Chondrocyte (in vitro differentiated cells): ENCODE measurements at regions not wholly inside any gene's neighbourhood (a gene's known extent, or its start where the extent isn't known, plus 50 kb on each side); places are given as distances from the start of the nearest gene placed in this dataset.
A peak's percentile ranks its signal among the peaks of the same experiment; 100 is the strongest.

ENCODE experiments used
- DNase-seq: peaks from one replicate; pipeline ENCODE4 v3.0.0; 2021; ENCODE audit warnings: mixed read lengths, low spot score
- H3K27ac Mint-ChIP-seq: one replicate; pipeline ENCODE4 v1.8.0; 2021; ENCODE audit warnings: mild to moderate bottlenecking, moderate library complexity, mixed read lengths; ENCODE audit not compliant: unreplicated experiment
- H3K27me3 Mint-ChIP-seq: 2 replicates; pipeline ENCODE4 v1.8.0; 2021; ENCODE audit warnings: low read depth, mixed read lengths
- H3K36me3 Mint-ChIP-seq: 2 replicates; pipeline ENCODE4 v1.8.0; 2021; ENCODE audit warnings: low read depth, mixed read lengths
- H3K4me1 Mint-ChIP-seq: 2 replicates; pipeline ENCODE4 v1.8.0; 2021; ENCODE audit warnings: low read depth, mild to moderate bottlenecking, mixed read lengths
- H3K4me3 Mint-ChIP-seq: one replicate; pipeline ENCODE4 v1.8.0; 2021; ENCODE audit warnings: mild to moderate bottlenecking, moderate library complexity, mixed read lengths; ENCODE audit not compliant: unreplicated experiment
- H3K9me3 Mint-ChIP-seq: 2 replicates; pipeline ENCODE4 v1.8.0; 2021; ENCODE audit warnings: low read depth, mixed read lengths
- TF ChIP-seq, protein P1 (sequence below): fragments of 200-600 bp; sonication (generic); IDR thresholded peaks from 2 replicates; pipeline ENCODE4 v1.5.0; 2021; ENCODE audit warnings: antibody characterized with exemption, mild to moderate bottlenecking, moderate library complexity

DNA sequence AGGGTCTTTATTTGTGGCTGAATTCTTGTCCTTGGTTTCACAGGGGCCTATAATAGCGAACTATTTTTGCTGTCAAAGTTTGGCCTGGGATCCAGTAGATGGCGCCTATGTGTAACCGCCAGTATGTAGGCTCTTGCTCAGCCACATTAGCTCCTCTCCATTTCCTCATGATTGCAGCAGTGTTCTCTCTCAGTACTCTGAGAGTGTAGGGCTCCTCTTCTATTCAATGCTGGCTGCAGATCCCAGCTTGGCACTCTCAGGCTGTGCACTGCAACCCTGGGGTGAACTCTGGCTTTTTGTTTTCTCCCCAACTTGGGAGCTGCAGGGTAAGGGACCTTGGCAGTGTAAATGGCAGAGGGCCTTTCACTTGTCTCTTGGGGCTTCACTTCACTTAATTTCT lies 344.6 kb upstream of the CHAC2 start:
- Mint-ChIP-seq H3K4me1 (no peaks in the 10 kb centered on the region), H3K27ac (no peak overlapping the region), H3K36me3 (peaks cover 9% of the 10 kb centered on the region), H3K4me3 (no peak overlapping the region), H3K27me3 (peaks cover 24% of the 10 kb centered on the region), H3K9me3 (peaks cover 32% of the 10 kb centered on the region)
- no peak for DNase-seq
- TF ChIP-seq, protein P1, sequence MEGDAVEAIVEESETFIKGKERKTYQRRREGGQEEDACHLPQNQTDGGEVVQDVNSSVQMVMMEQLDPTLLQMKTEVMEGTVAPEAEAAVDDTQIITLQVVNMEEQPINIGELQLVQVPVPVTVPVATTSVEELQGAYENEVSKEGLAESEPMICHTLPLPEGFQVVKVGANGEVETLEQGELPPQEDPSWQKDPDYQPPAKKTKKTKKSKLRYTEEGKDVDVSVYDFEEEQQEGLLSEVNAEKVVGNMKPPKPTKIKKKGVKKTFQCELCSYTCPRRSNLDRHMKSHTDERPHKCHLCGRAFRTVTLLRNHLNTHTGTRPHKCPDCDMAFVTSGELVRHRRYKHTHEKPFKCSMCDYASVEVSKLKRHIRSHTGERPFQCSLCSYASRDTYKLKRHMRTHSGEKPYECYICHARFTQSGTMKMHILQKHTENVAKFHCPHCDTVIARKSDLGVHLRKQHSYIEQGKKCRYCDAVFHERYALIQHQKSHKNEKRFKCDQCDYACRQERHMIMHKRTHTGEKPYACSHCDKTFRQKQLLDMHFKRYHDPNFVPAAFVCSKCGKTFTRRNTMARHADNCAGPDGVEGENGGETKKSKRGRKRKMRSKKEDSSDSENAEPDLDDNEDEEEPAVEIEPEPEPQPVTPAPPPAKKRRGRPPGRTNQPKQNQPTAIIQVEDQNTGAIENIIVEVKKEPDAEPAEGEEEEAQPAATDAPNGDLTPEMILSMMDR: peak; percentile 77

DNA sequence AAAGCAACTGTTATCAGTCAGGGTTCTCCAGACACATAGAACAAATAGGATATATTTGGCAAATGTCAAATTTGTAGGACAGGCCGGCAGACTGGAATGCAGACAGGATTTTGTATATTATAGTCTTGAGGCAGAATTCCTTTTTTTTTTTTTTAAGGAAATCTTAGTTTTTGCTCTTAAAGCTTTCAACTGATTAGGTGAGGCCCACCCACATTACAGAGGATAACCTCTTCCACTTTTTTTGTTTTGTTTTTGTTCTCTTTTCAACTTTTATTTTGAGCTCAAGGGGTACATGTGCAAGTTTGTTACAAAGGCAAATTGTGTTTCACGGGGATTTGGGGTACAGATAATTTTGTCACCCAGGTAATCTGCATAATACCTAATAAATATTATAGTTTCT lies 350.2 kb upstream of the CHAC2 start:
- Mint-ChIP-seq H3K9me3 (peaks cover 30% of the 10 kb centered on the region), H3K27ac (no peak overlapping the region), H3K4me1 (no peaks in the 10 kb centered on the region), H3K4me3 (no peak overlapping the region), H3K27me3 (peaks cover 21% of the 10 kb centered on the region), H3K36me3 (peaks cover 9% of the 10 kb centered on the region)
- DNase-seq: no peak
- TF ChIP-seq, protein P1: no peak

DNA sequence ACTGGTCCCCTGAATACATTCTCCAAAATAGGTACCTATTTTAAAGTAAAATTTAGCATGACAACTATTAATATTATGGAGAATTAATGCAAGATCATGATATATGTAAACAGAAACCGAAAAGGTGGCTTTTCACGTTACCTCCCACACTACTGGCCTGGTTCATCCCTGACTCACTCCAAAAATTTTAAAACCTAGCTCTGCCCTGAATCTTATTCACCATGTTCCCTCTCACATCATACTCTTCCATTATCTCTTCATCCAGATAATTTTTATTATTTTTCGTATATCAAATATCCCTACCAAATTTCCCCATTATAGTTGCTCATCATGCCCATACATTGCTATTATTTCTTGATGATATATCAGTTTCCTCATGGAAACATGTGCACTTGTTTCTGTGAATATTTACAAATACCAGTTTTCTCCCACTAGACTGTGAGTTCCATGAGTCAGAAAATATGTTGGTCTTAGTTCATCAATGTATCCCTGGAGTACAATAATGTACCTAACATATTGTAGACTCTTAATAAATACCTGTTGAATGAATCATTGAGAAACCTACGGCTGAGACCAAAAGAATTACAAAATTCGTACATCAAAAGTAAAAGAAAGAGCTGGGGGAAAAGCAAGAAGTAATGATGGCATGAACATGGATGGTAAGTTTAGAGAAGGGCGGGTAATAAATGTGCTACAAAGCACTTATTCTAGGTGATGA lies 360.1 kb upstream of the CHAC2 start:
- no peak overlapping the region for H3K27ac Mint-ChIP-seq
- TF ChIP-seq, protein P1: no peak
- H3K9me3 Mint-ChIP-seq: peaks cover 3% of the 10 kb centered on the region
- peaks cover 2% of the 10 kb centered on the region for H3K36me3 Mint-ChIP-seq
- H3K4me3 Mint-ChIP-seq: no peak overlapping the region
- H3K27me3 Mint-ChIP-seq: peaks cover 3% of the 10 kb centered on the region
- H3K4me1 Mint-ChIP-seq: no peaks in the 10 kb centered on the region
- DNase-seq: no peak

DNA sequence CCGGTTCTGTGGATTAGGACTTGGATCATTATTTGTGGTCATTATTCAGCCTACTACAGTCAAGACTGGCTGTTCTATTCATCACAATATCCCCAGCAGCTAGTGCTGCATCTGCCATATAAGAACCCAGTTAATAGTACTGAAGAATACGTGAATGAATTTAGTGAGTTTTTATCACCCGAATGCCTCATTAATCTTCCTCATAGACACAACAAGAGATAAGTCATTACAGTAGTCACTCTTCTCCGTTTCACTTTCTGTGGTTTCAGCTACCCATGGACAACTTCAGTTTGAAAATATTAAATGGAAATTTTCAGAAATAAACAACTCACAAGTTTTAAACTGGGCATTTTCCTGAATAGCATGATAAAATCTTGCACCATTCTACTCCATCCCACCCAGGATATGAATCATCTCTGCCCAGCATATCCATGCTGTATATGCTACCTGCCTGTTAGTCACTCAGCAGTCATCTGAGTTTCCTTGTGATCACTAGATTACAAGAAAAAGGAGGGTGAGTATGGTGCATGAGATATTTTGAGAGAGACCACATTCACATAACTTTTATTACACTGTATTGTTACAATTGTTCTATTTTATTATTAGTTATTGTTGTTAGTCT lies 363.7 kb upstream of the CHAC2 start:
- no peak overlapping the region for H3K4me3 Mint-ChIP-seq
- H3K36me3 Mint-ChIP-seq: no peaks in the 10 kb centered on the region
- no peak overlapping the region for H3K27ac Mint-ChIP-seq
- H3K4me1 Mint-ChIP-seq: no peaks in the 10 kb centered on the region
- DNase-seq: no peak
- TF ChIP-seq, protein P1: no peak
- H3K9me3 Mint-ChIP-seq: no peaks in the 10 kb centered on the region
- peaks cover 7% of the 10 kb centered on the region for H3K27me3 Mint-ChIP-seq

DNA sequence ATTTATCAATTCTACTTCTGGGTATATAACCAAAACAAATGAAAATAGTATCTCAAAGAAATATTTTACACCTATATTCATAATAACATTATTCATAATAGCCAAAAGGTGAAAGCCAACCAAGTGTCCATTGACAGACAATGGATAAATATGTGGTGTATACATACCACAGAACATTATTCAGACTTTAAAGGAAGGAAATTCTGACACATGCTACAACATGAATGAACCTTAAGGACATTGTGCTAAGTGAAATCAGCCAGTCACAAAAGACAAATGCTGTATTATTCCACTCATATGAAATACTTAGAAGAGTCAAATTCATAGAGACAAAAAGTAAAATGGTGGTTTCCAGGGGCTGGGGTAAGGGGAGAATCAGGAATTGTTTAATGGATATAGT lies 370.5 kb upstream of the CHAC2 start:
- TF ChIP-seq, protein P1: no peak
- H3K9me3 Mint-ChIP-seq: peaks cover 2% of the 10 kb centered on the region
- H3K4me1 Mint-ChIP-seq: no peaks in the 10 kb centered on the region
- H3K4me3 Mint-ChIP-seq: no peak overlapping the region
- H3K27ac Mint-ChIP-seq: no peak overlapping the region
- no peak for DNase-seq
- H3K36me3 Mint-ChIP-seq: no peaks in the 10 kb centered on the region
- peaks cover 17% of the 10 kb centered on the region for H3K27me3 Mint-ChIP-seq
